ENCODE measurements at regions not wholly inside any gene's neighbourhood (a gene's known extent, or its start where the extent isn't known, plus 50 kb on each side); places are given as distances from the start of the nearest gene placed in this dataset.
A peak's percentile ranks its signal among the peaks of the same experiment; 100 is the strongest.
"Not testable (repeated sequence)": the region's sequence is repeated elsewhere in the genome, so short reads cannot be mapped to it uniquely, and the experiment has no call there.

- no peaks in the 10 kb centered on the region for H3K9me3 Mint-ChIP-seq
- no peak overlapping the region for H3K27ac Mint-ChIP-seq
- no peaks in the 10 kb centered on the region for H3K27me3 Mint-ChIP-seq (ENCODE audit: low read depth)
- no peak for DNase-seq (ENCODE audit: low spot score)
- no peaks in the 10 kb centered on the region for H3K4me1 Mint-ChIP-seq (ENCODE audit: low read depth)
- no peaks in the 10 kb centered on the region for H3K36me3 Mint-ChIP-seq (ENCODE audit: low read depth)
- H3K4me3 Mint-ChIP-seq (ENCODE audit: low read depth): no peak overlapping the region
- intact Hi-C loops (cut with micrococcal nuclease): no loop called here
Measured at GRCh38 chr4:57184378-57185029, 74.3 kb upstream of the IGFBP7 start.

GRCh38 chr4:57182132-57182874 is 72.1 kb upstream of the IGFBP7 start:
- no peaks in the 10 kb centered on the region for H3K27me3 Mint-ChIP-seq (ENCODE audit: low read depth)
- no peaks in the 10 kb centered on the region for H3K4me1 Mint-ChIP-seq (ENCODE audit: low read depth)
- no peak overlapping the region for H3K27ac Mint-ChIP-seq
- H3K9me3 Mint-ChIP-seq: no peaks in the 10 kb centered on the region
- no peak overlapping the region for H3K4me3 Mint-ChIP-seq (ENCODE audit: low read depth)
- intact Hi-C loops (cut with micrococcal nuclease): no loop called here
- no peak for DNase-seq (ENCODE audit: low spot score)
- no peaks in the 10 kb centered on the region for H3K36me3 Mint-ChIP-seq (ENCODE audit: low read depth)

- H3K9me3 Mint-ChIP-seq; H3K4me1 Mint-ChIP-seq (ENCODE audit: low read depth); H3K27me3 Mint-ChIP-seq (ENCODE audit: low read depth); DNase-seq (ENCODE audit: low spot score); H3K36me3 Mint-ChIP-seq (ENCODE audit: low read depth); intact Hi-C loops (cut with micrococcal nuclease); H3K27ac Mint-ChIP-seq; H3K4me3 Mint-ChIP-seq (ENCODE audit: low read depth): not testable (repeated sequence)
Measured at GRCh38 chr4:57173136-57173535, 63.0 kb upstream of the IGFBP7 start.

GRCh38 chr4:57172065-57172464 is 61.9 kb upstream of the IGFBP7 start:
- H3K36me3 Mint-ChIP-seq (ENCODE audit: low read depth): no peaks in the 10 kb centered on the region

GRCh38 chr4:57168982-57169381 is 58.8 kb upstream of the IGFBP7 start:
- no peak overlapping the region for H3K27ac Mint-ChIP-seq
- intact Hi-C loops (cut with micrococcal nuclease): no loop called here
- no peaks in the 10 kb centered on the region for H3K9me3 Mint-ChIP-seq
- H3K36me3 Mint-ChIP-seq (ENCODE audit: low read depth): no peaks in the 10 kb centered on the region
- H3K4me1 Mint-ChIP-seq (ENCODE audit: low read depth): peaks cover 4% of the 10 kb centered on the region
- no peak overlapping the region for H3K4me3 Mint-ChIP-seq (ENCODE audit: low read depth)
- no peak for DNase-seq (ENCODE audit: low spot score)
- H3K27me3 Mint-ChIP-seq (ENCODE audit: low read depth): peaks cover 11% of the 10 kb centered on the region

More at GRCh38 chr4:57172065-57172464, 61.9 kb upstream of the IGFBP7 start:
- H3K27me3 Mint-ChIP-seq (ENCODE audit: low read depth): no peaks in the 10 kb centered on the region
- no peaks in the 10 kb centered on the region for H3K9me3 Mint-ChIP-seq
- H3K27ac Mint-ChIP-seq: no peak overlapping the region
- no peak for DNase-seq (ENCODE audit: low spot score)
- H3K4me1 Mint-ChIP-seq (ENCODE audit: low read depth): no peaks in the 10 kb centered on the region
- intact Hi-C loops (cut with micrococcal nuclease): no loop called here
- H3K4me3 Mint-ChIP-seq (ENCODE audit: low read depth): no peak overlapping the region

- H3K4me1 Mint-ChIP-seq (ENCODE audit: low read depth): peaks cover 9% of the 10 kb centered on the region
- intact Hi-C loops (cut with micrococcal nuclease): loop anchor here (2.0 kb wide), 1 partner anchor 53 kb away; the partner anchor contains the start of gene IGFBP7
- no peaks in the 10 kb centered on the region for H3K9me3 Mint-ChIP-seq
- H3K36me3 Mint-ChIP-seq (ENCODE audit: low read depth): no peaks in the 10 kb centered on the region
- peak; percentile 63 for DNase-seq (ENCODE audit: low spot score)
- peaks cover 19% of the 10 kb centered on the region for H3K27me3 Mint-ChIP-seq (ENCODE audit: low read depth)
- peak overlapping the region; percentile 85 for H3K4me3 Mint-ChIP-seq (ENCODE audit: low read depth)
- no peak overlapping the region for H3K27ac Mint-ChIP-seq
Measured at GRCh38 chr4:57163530-57164459, 53.6 kb upstream of the IGFBP7 start.

GRCh38 chr4:57162499-57163019 is 52.4 kb upstream of the IGFBP7 start:
- H3K4me1 Mint-ChIP-seq (ENCODE audit: low read depth): peaks cover 9% of the 10 kb centered on the region
- no peak overlapping the region for H3K27ac Mint-ChIP-seq
- intact Hi-C loops (cut with micrococcal nuclease): loop anchor here (2.0 kb wide), 1 partner anchor 52 kb away; the partner anchor contains the start of gene IGFBP7
- DNase-seq (ENCODE audit: low spot score): no peak
- H3K36me3 Mint-ChIP-seq (ENCODE audit: low read depth): no peaks in the 10 kb centered on the region
- H3K9me3 Mint-ChIP-seq: no peaks in the 10 kb centered on the region
- H3K4me3 Mint-ChIP-seq (ENCODE audit: low read depth): no peak overlapping the region
- H3K27me3 Mint-ChIP-seq (ENCODE audit: low read depth): peaks cover 19% of the 10 kb centered on the region
